Neural progenitor cell (in vitro differentiated cells): ENCODE measurements at regions not wholly inside any gene's neighbourhood (a gene's known extent, or its start where the extent isn't known, plus 50 kb on each side); places are given as distances from the start of the nearest gene placed in this dataset.

Source experiments
- EZH2phosphoT487 ChIP-seq: fragments of 200-600 bp; sonication (generic); IDR thresholded peaks from 2 replicates; pipeline ENCODE4 v1.6.1; 2017; ENCODE audit warnings: antibody characterized with exemption
- TF ChIP-seq, protein P1 (sequence below): fragments of 200-600 bp; sonication (generic); IDR thresholded peaks from 2 replicates; pipeline ENCODE4 v1.5.1; 2017; ENCODE audit warnings: antibody characterized with exemption, mild to moderate bottlenecking

DNA sequence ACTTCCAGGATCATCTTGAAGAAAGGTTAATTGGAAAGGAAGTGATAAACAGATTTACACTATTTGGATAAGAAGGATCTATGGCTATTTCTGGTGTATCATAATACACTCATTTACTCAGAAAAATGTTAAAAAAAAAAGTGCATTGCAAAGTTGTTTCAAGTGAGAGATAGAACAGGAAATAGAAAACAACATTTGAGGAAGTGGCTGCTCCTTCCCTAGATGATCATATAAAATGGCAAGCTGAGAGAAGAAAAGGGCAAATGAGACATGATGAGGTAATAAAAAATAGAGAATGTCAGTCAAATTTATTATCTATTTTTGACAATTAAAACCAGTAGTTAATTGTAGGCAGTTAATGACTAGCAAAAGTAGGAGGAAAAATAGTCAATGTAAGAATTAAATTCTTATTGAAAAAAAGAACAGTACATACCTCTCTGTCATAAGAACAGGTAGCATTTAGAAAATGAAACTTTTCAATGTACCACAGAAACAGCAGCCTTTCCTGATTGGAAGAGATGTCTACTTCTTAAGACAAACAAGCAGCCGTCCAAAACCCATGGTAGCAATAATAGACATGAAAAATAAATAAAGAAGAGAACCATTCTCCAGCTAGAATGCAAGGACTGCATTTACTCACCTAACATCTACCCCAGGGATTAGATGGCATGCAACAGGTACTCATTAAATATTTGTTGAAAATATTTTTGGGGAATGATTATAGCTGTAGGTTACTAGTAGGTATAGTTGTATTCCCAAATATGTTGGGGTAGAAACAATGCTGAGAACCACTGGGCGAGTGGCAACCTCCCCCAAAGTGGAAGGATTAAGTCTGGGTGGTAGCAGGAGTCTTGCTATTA lies 63.9 kb upstream of the GRIP1 start:
- TF ChIP-seq, protein P1, sequence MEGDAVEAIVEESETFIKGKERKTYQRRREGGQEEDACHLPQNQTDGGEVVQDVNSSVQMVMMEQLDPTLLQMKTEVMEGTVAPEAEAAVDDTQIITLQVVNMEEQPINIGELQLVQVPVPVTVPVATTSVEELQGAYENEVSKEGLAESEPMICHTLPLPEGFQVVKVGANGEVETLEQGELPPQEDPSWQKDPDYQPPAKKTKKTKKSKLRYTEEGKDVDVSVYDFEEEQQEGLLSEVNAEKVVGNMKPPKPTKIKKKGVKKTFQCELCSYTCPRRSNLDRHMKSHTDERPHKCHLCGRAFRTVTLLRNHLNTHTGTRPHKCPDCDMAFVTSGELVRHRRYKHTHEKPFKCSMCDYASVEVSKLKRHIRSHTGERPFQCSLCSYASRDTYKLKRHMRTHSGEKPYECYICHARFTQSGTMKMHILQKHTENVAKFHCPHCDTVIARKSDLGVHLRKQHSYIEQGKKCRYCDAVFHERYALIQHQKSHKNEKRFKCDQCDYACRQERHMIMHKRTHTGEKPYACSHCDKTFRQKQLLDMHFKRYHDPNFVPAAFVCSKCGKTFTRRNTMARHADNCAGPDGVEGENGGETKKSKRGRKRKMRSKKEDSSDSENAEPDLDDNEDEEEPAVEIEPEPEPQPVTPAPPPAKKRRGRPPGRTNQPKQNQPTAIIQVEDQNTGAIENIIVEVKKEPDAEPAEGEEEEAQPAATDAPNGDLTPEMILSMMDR, result no peak
- TF ChIP-seq EZH2phosphoT487, result no peak
